SK-N-MC (cell line): ENCODE measurements at regions not wholly inside any gene's neighbourhood (a gene's known extent, or its start where the extent isn't known, plus 50 kb on each side); places are given as distances from the start of the nearest gene placed in this dataset.

Experiments
- EZH2 ChIP-seq: fragments of 200-600 bp; sonication (generic); IDR thresholded peaks from one replicate; pipeline ENCODE4 v1.6.1; 2017; ENCODE audit warnings: antibody characterized with exemption
- POLR2AphosphoS5 ChIP-seq: IDR thresholded peaks from 2 replicates; pipeline ENCODE4 v1.6.1; 2012; ENCODE audit warnings: mild to moderate bottlenecking, low read depth, low read length, borderline replicate concordance

DNA sequence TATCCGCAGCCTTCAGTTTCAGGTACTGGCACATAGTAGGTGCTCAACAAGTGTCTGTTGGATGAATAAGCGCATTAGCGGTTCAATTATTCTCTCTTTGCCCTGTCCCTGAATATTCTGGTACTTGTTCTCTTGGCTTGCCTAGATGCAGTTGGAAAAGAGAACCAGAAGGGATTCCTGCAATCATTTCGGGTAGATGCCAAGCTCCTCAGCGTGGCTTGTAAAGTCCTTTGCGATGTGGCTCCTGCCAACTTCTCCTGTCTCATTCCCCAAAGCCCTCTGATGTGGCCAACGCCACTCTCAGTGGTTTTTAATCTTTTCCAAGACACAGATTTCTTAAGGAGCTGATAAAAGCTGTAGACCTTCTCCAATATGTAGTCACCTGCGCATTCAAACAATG lies 230.3 kb downstream of the SUDS3 start:
- no peak for TF ChIP-seq EZH2
- TF ChIP-seq POLR2AphosphoS5, result no peak
